HG03571 (cell line): ENCODE measurements at regions not wholly inside any gene's neighbourhood (a gene's known extent, or its start where the extent isn't known, plus 50 kb on each side); places are given as distances from the start of the nearest gene placed in this dataset.
"Not testable (repeated sequence)": the region's sequence is repeated elsewhere in the genome, so short reads cannot be mapped to it uniquely, and the experiment has no call there.

Experiments used
- ATAC-seq: cut with Tn5 transposase; IDR thresholded peaks from one replicate; pipeline ENCODE4 v1.9.1; 2021; ENCODE audit not compliant: unreplicated experiment

- no peak for ATAC-seq
These were observed 235.0 kb downstream of the PTGER3 start for GRCh38 chr1:70812442-70813109.

- ATAC-seq: no peak
These were observed 229.2 kb downstream of the PTGER3 start for GRCh38 chr1:70818401-70818800.

- ATAC-seq: no peak
These were observed 228.4 kb downstream of the PTGER3 start for GRCh38 chr1:70819231-70819630.

GRCh38 chr1:70819785-70820184 lies 227.8 kb downstream of the PTGER3 start:
- no peak for ATAC-seq

GRCh38 chr1:70820396-70820795 lies 227.2 kb downstream of the PTGER3 start:
- ATAC-seq: no peak

- ATAC-seq: no peak
These were observed 226.6 kb downstream of the PTGER3 start for GRCh38 chr1:70820995-70821394.

- no peak for ATAC-seq
These were observed 221.2 kb downstream of the PTGER3 start for GRCh38 chr1:70826428-70826827.

GRCh38 chr1:70827030-70827429 lies 220.6 kb downstream of the PTGER3 start:
- no peak for ATAC-seq

- no peak for ATAC-seq
These were observed 219.4 kb downstream of the PTGER3 start for GRCh38 chr1:70828177-70828576.

GRCh38 chr1:70834365-70834764 lies 213.3 kb downstream of the PTGER3 start:
- not testable (repeated sequence) for ATAC-seq

- ATAC-seq: no peak
These were observed 211.2 kb downstream of the PTGER3 start for GRCh38 chr1:70836456-70836855.

GRCh38 chr1:70840260-70840953 lies 207.2 kb downstream of the PTGER3 start:
- ATAC-seq: no peak

GRCh38 chr1:70842562-70842961 lies 205.1 kb downstream of the PTGER3 start:
- ATAC-seq: no peak

- ATAC-seq: no peak
These were observed 204.2 kb downstream of the PTGER3 start for GRCh38 chr1:70843452-70843851.

GRCh38 chr1:70847013-70847412 lies 200.6 kb downstream of the PTGER3 start:
- no peak for ATAC-seq

GRCh38 chr1:70855203-70855602 lies 192.4 kb downstream of the PTGER3 start:
- no peak for ATAC-seq

- ATAC-seq: no peak
These were observed 191.4 kb downstream of the PTGER3 start for GRCh38 chr1:70856201-70856600.

- ATAC-seq: no peak
These were observed 184.4 kb downstream of the PTGER3 start for GRCh38 chr1:70863239-70863638.

GRCh38 chr1:70864302-70864701 lies 183.3 kb downstream of the PTGER3 start:
- ATAC-seq: no peak

- ATAC-seq: no peak
These were observed 180.9 kb downstream of the PTGER3 start for GRCh38 chr1:70866542-70867264.

- ATAC-seq: no peak
These were observed 175.8 kb downstream of the PTGER3 start for GRCh38 chr1:70871790-70872189.

- ATAC-seq: no peak
These were observed 173.6 kb downstream of the PTGER3 start for GRCh38 chr1:70874063-70874462.
